K562 (cell line): ENCODE measurements at regions not wholly inside any gene's neighbourhood (a gene's known extent, or its start where the extent isn't known, plus 50 kb on each side); places are given as distances from the start of the nearest gene placed in this dataset.

Source experiments
- CTBP1 ChIP-seq: fragments of 450-650 bp; IDR thresholded peaks from 2 replicates; pipeline ENCODE4 v1.6.1; 2016; ENCODE audit warnings: borderline replicate concordance
- DACH1 ChIP-seq: fragments of 450-650 bp; IDR thresholded peaks from 2 replicates; pipeline ENCODE4 v1.6.1; 2018; ENCODE audit not compliant: partially characterized antibody
- EP300 ChIP-seq: IDR thresholded peaks from 2 replicates; pipeline ENCODE4 v1.6.1; 2012; ENCODE audit warnings: low read length, improper control_type of control experiment
- ILF3 ChIP-seq: fragments of 450-650 bp; IDR thresholded peaks from 2 replicates; pipeline ENCODE4 v1.6.1; 2018; ENCODE audit warnings: antibody characterized with exemption, mild to moderate bottlenecking, moderate library complexity, borderline replicate concordance
- NEUROD1 ChIP-seq: fragments of 150-350 bp; IDR thresholded peaks from 2 replicates; pipeline ENCODE4 v1.6.1; 2014; ENCODE audit warnings: borderline replicate concordance, low read length, low read depth; ENCODE audit not compliant: partially characterized antibody
- POLR2A ChIP-seq: fragments of 450-650 bp; conservative IDR thresholded peaks from 2 replicates; pipeline ENCODE4 v1.6.1; 2016
- TF ChIP-seq, protein P1 (sequence below): sonication (generic); formaldehyde crosslinking; IDR thresholded peaks from 2 replicates; pipeline ENCODE4 v1.8.0; 2022; ENCODE audit warnings: mild to moderate bottlenecking, low read depth, missing genetic modification reagents
- TF ChIP-seq, protein P2 (sequence below), 2 experiments: fragments of 450-650 bp in 1 of 2; sonication (generic) in 1 of 2; formaldehyde crosslinking in 1 of 2; IDR thresholded peaks; 2 replicates each; pipeline versions ENCODE4 v1.7.1 to v1.9.0; 2016 to 2022; ENCODE audit warnings: inconsistent platforms in 1 of 2, mild to moderate bottlenecking in 1 of 2, missing genetic modification reagents in 1 of 2
- TF ChIP-seq, protein P3 (sequence below), 3 experiments: IDR thresholded peaks in 2 of 3; conservative IDR thresholded peaks in 1 of 3; 2 replicates each; pipeline ENCODE4 v1.5.1; 2011 to 2012; ENCODE audit warnings: low read length in 3 of 3, mild to moderate bottlenecking in 3 of 3, control low read depth in 2 of 3, improper control_type of control experiment in 1 of 3, inconsistent platforms in 1 of 3, low read depth in 1 of 3, mixed read lengths in 1 of 3, moderate library complexity in 1 of 3; ENCODE audit not compliant: insufficient read depth in 2 of 3

DNA sequence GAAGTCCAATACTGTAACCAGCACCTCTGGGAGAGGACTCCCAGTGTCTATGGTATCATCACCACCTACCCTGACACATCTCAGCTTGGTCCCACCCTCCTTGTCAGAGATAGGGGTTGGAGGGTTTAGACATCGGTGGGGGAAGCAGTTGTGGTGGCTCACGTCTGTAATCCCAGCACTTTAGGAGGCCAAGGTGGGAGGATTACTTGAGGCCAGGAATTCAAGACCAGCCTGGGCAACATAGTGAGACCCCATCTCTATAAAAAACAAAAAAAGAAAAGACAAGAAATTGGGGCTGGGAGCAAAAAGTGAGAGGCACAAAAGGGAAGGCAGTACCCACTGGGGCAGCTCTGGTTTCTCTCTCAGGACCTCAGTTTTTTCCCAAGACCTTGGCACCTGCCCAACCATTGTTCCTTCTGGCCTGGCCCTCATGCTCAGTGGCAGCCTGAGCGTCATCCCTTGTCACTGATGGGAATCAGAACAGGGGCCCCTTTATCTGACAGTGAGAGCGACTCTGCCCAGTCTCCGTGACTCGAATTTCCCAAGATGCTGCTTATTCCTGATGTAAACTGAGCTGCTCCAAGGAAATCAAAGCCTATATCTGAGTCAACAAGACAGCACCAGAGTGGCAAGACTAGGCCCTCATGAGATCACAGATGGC lies 80.5 kb upstream of the HSPA9 start:
- TF ChIP-seq, protein P1, sequence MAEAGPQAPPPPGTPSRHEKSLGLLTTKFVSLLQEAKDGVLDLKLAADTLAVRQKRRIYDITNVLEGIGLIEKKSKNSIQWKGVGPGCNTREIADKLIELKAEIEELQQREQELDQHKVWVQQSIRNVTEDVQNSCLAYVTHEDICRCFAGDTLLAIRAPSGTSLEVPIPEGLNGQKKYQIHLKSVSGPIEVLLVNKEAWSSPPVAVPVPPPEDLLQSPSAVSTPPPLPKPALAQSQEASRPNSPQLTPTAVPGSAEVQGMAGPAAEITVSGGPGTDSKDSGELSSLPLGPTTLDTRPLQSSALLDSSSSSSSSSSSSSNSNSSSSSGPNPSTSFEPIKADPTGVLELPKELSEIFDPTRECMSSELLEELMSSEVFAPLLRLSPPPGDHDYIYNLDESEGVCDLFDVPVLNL, result no peak
- TF ChIP-seq DACH1 (no peak), ILF3 (no peak), POLR2A (no peak), EP300 (no peak), NEUROD1 (no peak), CTBP1 (no peak)
- TF ChIP-seq, protein P2, sequence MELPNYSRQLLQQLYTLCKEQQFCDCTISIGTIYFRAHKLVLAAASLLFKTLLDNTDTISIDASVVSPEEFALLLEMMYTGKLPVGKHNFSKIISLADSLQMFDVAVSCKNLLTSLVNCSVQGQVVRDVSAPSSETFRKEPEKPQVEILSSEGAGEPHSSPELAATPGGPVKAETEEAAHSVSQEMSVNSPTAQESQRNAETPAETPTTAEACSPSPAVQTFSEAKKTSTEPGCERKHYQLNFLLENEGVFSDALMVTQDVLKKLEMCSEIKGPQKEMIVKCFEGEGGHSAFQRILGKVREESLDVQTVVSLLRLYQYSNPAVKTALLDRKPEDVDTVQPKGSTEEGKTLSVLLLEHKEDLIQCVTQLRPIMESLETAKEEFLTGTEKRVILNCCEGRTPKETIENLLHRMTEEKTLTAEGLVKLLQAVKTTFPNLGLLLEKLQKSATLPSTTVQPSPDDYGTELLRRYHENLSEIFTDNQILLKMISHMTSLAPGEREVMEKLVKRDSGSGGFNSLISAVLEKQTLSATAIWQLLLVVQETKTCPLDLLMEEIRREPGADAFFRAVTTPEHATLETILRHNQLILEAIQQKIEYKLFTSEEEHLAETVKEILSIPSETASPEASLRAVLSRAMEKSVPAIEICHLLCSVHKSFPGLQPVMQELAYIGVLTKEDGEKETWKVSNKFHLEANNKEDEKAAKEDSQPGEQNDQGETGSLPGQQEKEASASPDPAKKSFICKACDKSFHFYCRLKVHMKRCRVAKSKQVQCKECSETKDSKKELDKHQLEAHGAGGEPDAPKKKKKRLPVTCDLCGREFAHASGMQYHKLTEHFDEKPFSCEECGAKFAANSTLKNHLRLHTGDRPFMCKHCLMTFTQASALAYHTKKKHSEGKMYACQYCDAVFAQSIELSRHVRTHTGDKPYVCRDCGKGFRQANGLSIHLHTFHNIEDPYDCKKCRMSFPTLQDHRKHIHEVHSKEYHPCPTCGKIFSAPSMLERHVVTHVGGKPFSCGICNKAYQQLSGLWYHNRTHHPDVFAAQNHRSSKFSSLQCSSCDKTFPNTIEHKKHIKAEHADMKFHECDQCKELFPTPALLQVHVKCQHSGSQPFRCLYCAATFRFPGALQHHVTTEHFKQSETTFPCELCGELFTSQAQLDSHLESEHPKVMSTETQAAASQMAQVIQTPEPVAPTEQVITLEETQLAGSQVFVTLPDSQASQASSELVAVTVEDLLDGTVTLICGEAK (IDR thresholded peaks at IDR 0.05), result no peak
- TF ChIP-seq, protein P2 (CRISPR knock-in tag; IDR thresholded peaks at IDR 0.05), result no peak
- TF ChIP-seq, protein P3, sequence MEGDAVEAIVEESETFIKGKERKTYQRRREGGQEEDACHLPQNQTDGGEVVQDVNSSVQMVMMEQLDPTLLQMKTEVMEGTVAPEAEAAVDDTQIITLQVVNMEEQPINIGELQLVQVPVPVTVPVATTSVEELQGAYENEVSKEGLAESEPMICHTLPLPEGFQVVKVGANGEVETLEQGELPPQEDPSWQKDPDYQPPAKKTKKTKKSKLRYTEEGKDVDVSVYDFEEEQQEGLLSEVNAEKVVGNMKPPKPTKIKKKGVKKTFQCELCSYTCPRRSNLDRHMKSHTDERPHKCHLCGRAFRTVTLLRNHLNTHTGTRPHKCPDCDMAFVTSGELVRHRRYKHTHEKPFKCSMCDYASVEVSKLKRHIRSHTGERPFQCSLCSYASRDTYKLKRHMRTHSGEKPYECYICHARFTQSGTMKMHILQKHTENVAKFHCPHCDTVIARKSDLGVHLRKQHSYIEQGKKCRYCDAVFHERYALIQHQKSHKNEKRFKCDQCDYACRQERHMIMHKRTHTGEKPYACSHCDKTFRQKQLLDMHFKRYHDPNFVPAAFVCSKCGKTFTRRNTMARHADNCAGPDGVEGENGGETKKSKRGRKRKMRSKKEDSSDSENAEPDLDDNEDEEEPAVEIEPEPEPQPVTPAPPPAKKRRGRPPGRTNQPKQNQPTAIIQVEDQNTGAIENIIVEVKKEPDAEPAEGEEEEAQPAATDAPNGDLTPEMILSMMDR (IDR thresholded peaks at IDR 0.05 in 2 of 3, conservative IDR thresholded peaks at IDR 0.05 in 1 of 3; ENCODE audit: insufficient read depth in 2 of 3, low read depth in 1 of 3, low read length in 3 of 3), result no peak
